ENCODE measurements at regions not wholly inside any gene's neighbourhood (a gene's known extent, or its start where the extent isn't known, plus 50 kb on each side); places are given as distances from the start of the nearest gene placed in this dataset.
"Not testable (repeated sequence)": the region's sequence is repeated elsewhere in the genome, so short reads cannot be mapped to it uniquely, and the experiment has no call there.

DNA sequence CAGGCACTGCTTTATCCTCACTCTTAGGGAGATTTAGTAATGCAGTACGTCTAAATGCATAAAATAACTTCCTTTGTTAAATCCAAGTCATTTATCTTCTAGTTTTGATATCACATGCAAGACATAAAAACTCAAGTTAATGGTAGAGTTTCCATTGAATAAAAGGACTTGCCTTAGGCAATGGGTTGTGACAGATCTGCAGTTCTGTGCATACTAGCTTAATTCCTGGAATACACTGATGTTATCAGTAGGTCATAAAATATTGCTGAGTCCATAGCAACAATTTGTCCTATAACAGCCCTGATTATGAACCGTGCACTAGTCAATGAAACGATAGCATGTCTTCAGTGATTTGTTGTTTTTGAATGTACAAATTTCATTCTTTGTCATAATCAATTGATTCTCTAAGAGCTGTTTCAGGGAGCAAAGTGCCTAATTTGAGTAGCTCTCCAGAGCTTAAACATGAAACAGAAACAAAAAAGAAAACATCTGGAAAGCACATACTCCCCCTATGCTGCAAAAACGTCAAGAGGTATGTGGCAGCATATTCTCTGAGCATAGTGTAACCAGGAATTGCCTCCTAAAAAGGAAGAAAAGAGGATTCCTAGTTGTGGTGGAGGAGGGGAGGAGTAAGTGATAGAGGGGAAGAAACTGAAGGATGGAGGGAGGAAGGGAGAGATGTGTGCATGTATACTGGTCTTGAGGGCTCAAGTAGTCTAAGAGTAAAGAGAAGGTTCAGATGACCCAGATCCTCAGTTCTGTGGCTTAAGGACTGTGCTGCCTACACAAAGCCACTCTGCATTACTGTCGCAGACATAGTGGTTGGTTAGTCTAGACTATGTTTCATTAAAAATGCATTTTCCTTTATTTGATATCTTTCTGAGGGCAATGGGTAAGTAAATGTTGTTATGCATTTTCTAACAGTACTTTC lies 589.2 kb downstream of the PRR16 start:
- Histone ChIP-seq H3K4me3 (no peak overlapping the region), H3K36me3 (no peaks in the 10 kb centered on the region), H3K27ac (no peak overlapping the region), H3K4me1 (no peaks in the 10 kb centered on the region), H3K9me3 (no peaks in the 10 kb centered on the region), H3K27me3 (no peaks in the 10 kb centered on the region)
- TF ChIP-seq EP300 (IDR thresholded peaks at IDR 0.05) (no peak), POLR2A (IDR thresholded peaks at IDR 0.05) (no peak), POLR2AphosphoS5 (IDR thresholded peaks at IDR 0.05) (no peak)
- no peak for ATAC-seq
- 52 to 55% methylated on average over 5 of the region's 5 CpGs for WGBS, 2 donors (ENCODE audit: low coverage in 1 of 2)

DNA sequence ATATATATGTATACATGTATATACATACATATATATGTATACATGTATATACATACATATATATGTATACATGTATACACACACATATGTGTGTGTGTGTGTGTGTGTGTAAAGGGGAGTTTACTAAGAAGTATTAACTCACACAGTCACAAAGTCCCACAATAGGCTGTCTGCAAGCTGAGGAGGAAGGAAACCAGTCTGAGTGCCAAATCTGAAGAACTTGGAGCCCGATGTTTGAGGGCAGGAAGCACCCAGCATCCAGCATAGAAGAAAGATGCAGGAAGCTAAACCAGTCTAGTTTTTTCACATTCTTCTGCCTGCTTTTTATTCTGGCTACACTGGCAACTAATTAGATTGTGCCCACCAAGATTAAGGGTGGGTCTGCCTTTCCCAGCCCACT lies 591.5 kb downstream of the PRR16 start:
- Histone ChIP-seq H3K27ac (no peak overlapping the region), H3K27me3 (no peaks in the 10 kb centered on the region), H3K36me3 (no peaks in the 10 kb centered on the region), H3K4me3 (no peak overlapping the region), H3K4me1 (no peaks in the 10 kb centered on the region), H3K9me3 (no peaks in the 10 kb centered on the region)
- 44% methylated on average over 1 of the region's 1 CpG; no CpG with 5 or more reads in 1 of the 2 donors for WGBS, 2 donors (ENCODE audit: low coverage in 1 of 2)
- no peak for ATAC-seq
- TF ChIP-seq EP300 (IDR thresholded peaks at IDR 0.05): no peak
- TF ChIP-seq POLR2A (IDR thresholded peaks at IDR 0.05): no peak
- no peak for TF ChIP-seq POLR2AphosphoS5 (IDR thresholded peaks at IDR 0.05)
- TF ChIP-seq, protein P1, sequence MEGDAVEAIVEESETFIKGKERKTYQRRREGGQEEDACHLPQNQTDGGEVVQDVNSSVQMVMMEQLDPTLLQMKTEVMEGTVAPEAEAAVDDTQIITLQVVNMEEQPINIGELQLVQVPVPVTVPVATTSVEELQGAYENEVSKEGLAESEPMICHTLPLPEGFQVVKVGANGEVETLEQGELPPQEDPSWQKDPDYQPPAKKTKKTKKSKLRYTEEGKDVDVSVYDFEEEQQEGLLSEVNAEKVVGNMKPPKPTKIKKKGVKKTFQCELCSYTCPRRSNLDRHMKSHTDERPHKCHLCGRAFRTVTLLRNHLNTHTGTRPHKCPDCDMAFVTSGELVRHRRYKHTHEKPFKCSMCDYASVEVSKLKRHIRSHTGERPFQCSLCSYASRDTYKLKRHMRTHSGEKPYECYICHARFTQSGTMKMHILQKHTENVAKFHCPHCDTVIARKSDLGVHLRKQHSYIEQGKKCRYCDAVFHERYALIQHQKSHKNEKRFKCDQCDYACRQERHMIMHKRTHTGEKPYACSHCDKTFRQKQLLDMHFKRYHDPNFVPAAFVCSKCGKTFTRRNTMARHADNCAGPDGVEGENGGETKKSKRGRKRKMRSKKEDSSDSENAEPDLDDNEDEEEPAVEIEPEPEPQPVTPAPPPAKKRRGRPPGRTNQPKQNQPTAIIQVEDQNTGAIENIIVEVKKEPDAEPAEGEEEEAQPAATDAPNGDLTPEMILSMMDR (IDR thresholded peaks at IDR 0.05): no peak

DNA sequence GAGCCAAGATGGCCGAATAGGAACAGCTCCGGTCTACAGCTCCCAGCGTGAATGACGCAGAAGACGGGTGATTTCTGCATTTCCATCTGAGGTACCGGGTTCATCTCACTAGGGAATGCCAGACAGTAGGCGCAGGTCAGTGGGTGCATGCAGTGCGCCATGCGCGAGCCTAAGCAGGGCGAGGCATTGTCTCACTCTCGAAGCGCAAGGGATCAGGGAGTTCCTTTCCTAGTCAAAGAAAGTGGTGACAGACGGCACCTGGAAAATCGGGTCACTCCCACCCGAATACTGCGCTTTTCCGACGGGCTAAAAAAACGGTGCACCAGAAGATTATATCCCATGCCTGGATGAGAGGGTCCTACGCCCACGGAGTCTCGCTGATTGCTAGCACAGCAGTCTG lies 600.1 kb downstream of the PRR16 start:
- not testable (repeated sequence) for ATAC-seq, H3K36me3 ChIP-seq, H3K27ac ChIP-seq, H3K9me3 ChIP-seq, H3K4me3 ChIP-seq, H3K27me3 ChIP-seq, H3K4me1 ChIP-seq
- WGBS, 2 donors (ENCODE audit: low coverage in 1 of 2): 92 to 93% methylated on average over 21 to 22 of the region's 23 CpGs

DNA sequence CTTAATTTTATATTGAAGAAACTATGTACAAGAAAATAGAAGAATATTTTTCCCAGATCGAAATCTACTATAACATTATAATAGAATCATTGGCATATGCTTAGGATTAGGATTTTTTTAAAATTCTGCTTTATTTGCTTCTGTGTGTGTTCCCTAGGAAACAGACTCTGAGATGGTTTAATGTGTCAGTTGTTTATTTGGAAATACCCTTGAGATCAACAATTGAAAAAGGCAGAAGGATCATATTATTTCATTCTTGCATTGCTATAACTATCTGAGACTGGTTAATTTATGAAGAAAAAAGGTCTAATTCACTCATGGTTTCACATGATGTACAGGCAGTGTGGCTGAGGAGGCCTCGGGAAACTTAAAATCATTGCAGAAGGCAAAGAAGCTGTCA lies 622.6 kb downstream of the PRR16 start:
- no peaks in the 10 kb centered on the region for H3K27me3 ChIP-seq
- TF ChIP-seq, protein P1 (IDR thresholded peaks at IDR 0.05): no peak
- 72 to 80% methylated on average over 2 of the region's 2 CpGs for WGBS, 2 donors (ENCODE audit: low coverage in 1 of 2)

DNA sequence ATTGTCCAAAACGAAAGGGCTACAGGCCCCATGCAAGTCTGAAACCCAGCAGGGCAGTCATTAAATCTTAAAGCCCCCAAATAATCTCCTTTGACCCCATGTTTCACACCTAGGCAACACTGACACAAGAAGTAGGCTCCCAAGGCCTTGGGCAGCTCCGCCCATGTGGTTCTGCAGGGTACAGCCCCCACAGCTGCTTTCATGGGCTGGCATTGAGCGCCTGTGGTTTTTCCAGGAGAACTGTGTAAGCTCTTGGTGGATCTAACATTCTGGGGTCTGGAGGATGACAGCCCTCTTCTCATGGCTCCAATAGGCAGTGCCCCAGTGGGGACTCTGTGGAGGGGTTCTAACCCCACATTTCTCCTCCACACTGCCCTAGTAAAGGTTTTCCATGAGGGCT lies 623.5 kb downstream of the PRR16 start:
- Histone ChIP-seq H3K9me3 (no peaks in the 10 kb centered on the region), H3K36me3 (no peaks in the 10 kb centered on the region), H3K4me3 (no peak overlapping the region), H3K27ac (no peak overlapping the region), H3K4me1 (no peaks in the 10 kb centered on the region), H3K27me3 (no peaks in the 10 kb centered on the region)
- TF ChIP-seq POLR2AphosphoS5 (IDR thresholded peaks at IDR 0.05): no peak
- TF ChIP-seq, protein P1 (IDR thresholded peaks at IDR 0.05): no peak
- no peak for TF ChIP-seq POLR2A (IDR thresholded peaks at IDR 0.05)
- TF ChIP-seq EP300 (IDR thresholded peaks at IDR 0.05): no peak
- no peak for ATAC-seq
- 62 to 83% methylated on average over 2 of the region's 3 CpGs for WGBS, 2 donors (ENCODE audit: low coverage in 1 of 2)

More for the DNA sequence above, 622.6 kb downstream of the PRR16 start:
- no peak for ATAC-seq
- no peak overlapping the region for H3K4me3 ChIP-seq
- no peaks in the 10 kb centered on the region for H3K4me1 ChIP-seq
- no peaks in the 10 kb centered on the region for H3K9me3 ChIP-seq
- H3K36me3 ChIP-seq: no peaks in the 10 kb centered on the region
- H3K27ac ChIP-seq: no peak overlapping the region

DNA sequence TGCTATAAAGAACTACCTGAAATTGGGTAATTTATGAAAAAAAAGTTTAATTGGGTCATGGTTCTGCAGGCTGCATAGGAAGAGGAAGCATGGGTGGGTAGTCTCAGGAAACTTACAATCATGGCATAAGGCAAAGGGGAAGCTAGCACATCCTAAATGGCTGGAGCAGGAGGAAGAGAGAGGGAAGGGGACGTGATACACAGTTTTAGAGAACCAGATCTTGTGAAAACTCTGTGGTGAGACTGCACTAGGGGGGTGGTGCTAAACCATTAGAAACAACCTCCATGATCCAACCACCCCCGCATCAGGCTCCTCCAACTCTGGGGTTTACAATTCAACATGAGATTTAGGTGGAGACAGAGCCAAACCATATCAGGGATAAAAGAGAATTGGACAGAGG lies 624.2 kb downstream of the PRR16 start:
- no peak for TF ChIP-seq EP300 (IDR thresholded peaks at IDR 0.05)
- no peak for TF ChIP-seq POLR2AphosphoS5 (IDR thresholded peaks at IDR 0.05)
- TF ChIP-seq POLR2A (IDR thresholded peaks at IDR 0.05): no peak
- TF ChIP-seq, protein P1 (IDR thresholded peaks at IDR 0.05): no peak
- no peak for ATAC-seq
- WGBS, 2 donors (ENCODE audit: low coverage in 1 of 2): 94% methylated on average over 2 of the region's 2 CpGs; no CpG with 5 or more reads in 1 of the 2 donors
- H3K27ac ChIP-seq: no peak overlapping the region
- H3K4me1 ChIP-seq: no peaks in the 10 kb centered on the region
- no peaks in the 10 kb centered on the region for H3K36me3 ChIP-seq
- no peak overlapping the region for H3K4me3 ChIP-seq
- no peaks in the 10 kb centered on the region for H3K9me3 ChIP-seq
- no peaks in the 10 kb centered on the region for H3K27me3 ChIP-seq
